H4 (cell line): ENCODE measurements at regions not wholly inside any gene's neighbourhood (a gene's known extent, or its start where the extent isn't known, plus 50 kb on each side); places are given as distances from the start of the nearest gene placed in this dataset.
"Not testable (repeated sequence)": the region's sequence is repeated elsewhere in the genome, so short reads cannot be mapped to it uniquely, and the experiment has no call there.

Experiments
- DNase-seq: peaks from one replicate; pipeline ENCODE4 v3.0.0-alpha.2; 2015; ENCODE audit warnings: low spot score

DNA sequence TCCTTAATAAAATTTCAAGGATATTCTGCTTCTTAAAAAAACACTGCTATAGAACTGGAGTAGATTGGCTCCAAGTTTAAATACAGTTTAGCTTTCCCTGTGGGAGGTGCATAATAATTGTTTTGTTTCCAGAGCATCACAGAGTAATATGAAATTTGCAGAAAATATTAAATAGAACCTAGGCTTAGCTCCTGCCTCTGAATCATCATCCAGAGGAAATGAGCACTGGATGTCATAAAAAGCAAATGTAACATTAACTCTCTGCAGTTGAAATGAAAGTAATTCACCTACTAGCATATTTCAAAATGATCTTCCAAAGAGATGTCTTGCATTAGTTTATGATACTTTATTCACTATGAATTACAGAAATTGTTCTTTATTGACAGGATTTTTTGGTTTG is 769.8 kb downstream of the C12orf50 start:
- DNase-seq: no peak

DNA sequence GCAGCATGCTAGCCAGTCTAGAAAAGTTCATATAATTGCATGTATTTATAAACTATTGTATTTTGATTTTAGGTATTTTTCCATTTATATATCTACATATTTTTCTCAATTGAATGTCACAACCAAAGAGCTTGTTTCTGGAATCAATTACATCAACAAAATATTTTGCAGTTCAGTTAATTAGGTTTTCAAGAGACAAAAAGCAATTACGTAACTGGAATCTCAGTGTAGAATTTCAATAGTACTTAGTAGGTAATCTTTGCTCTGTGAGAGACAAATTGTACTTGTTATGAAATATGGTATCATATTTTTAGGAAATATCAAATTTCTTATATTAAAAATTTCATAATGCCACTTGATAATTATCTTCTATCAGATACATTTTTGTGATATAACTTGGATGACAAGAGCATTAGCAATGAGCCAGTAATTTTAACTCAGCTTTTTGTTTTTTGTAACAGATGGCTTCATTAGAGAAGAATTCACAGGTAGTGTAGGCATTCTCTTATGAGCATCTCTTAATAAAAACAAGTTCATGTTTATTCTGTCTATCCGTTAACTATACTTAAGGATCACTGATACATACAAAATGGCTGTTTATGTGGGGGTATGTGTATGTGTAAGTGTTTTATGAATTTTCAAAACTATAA is 774.7 kb downstream of the C12orf50 start:
- no peak for DNase-seq

DNA sequence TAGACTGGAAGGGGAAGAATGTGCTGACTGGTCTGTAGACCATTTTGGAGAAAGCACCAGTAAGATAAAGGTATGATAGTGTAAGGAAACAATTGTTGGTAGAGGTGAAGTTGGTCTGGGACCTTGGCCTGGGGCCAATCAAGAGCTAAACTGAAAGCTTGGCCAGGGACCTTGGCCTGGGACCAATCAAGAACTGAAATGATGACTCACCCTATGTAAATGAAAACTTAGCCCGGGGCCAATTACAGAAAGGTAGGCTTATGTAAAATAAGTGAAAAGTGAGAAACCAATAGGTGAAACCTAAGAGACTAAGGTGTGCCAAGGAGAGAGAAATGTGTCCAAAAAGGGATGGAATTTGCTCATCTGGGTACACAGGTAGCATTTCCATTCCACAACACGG is 776.0 kb downstream of the C12orf50 start:
- peak; percentile 10 for DNase-seq

DNA sequence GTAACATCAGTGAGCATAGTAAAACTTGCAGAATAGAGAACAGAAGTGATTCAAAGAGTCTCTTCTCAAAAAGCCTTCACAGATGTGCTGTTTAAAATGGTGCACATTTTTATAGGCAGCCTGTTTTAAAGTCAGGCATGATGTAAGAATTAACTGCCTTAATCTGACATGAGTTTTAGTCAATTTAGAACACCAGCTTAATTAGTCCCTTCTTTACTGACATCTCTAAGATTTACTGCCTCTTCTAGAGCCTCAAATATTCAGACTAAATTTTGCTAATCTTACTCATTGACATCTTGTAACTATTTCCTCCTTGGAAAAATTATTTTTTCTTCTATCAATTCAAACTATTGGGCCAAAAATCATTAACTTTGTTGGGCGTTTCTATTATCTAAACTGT is 782.5 kb downstream of the C12orf50 start:
- no peak for DNase-seq

DNA sequence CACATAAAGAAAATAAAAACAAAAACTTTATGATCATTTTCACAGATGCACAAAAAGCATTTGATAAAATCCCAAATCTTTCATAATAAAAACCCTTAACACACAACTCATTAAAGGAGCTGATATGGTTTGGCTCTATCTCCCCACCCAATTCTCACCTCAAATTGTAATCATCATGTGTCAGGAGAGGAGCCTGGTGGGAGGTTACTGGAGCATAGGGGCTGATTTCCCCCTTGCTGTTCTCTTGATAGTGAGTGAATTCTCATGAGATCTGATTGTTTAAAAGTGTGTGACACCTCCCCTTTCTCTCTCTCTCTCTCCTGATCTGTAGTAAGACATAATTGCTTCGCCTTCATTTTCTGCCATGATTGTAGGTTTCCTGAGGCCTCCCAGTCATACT is 790.7 kb downstream of the C12orf50 start:
- DNase-seq: no peak

DNA sequence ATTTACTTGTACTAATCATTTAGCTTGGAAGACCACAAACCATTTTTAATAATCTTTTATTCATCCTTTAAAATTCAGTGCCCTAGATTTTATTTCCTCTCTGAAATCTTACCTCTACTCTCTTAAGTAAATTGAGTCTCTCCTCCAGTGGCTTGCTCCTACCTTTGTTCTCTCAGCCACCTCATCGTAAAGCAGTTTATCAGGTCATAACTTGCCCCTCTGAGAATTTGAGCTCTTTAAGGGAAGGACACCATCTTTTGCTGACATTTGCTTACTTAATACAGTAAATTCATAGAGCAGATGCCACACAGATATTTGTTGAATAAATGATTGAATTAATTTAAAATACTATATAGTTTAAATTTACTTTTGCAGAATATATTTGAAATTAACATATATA is 794.3 kb downstream of the C12orf50 start:
- DNase-seq: no peak

DNA sequence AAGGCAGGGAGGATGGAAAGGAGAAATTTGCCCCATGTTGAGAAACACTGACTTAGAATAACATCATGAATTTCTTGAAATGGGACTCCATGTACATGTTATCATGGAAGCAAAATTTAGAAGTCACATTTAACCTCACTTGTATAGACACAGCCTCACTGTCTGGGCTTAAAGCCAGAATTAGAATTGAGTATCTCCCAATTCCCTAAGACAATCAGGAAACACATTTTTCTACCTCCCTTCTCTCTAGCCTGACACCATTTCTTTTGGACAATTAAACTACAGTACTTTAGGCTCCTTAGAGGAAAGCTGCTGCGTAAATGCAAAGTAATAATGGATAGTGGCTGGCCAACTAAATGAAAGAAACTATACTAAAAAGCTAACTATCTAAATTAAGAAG is 795.5 kb downstream of the C12orf50 start:
- DNase-seq: no peak

DNA sequence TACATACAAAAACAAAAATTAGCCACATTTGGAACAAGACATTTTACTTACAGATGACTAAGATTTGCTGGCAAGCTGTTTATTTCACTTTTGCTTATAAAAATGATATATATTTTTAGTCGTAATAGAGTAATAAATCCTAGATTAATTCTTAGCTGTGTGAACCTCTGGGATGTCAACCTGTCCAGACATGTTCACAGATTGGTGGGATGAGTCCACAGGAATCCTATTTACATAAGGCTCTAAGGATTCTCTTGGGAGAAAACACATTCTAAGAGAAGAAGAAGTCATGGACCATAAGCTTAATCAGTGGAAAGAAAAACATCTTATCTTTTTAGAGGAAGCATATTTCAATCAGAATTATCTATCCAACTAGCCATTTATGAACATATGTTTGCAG is 797.4 kb downstream of the C12orf50 start:
- no peak for DNase-seq

DNA sequence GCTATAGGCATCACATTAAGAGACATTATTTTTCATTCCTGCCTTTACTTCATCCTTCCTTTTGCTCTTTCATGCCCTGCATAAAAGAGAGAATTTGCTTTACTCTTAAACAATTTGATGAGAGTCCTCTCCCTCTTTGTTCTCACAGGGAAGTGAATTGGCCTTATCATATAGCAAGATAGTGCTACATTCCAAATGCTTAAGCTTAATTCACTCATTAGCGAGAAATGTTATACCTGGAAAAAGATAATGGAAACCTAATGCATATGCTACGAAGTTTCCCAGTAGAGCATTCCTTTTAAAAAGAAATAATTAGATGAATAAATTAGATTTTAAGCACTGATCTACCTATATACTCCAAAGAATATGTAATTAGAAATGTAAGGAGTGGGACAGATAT is 798.8 kb downstream of the C12orf50 start:
- DNase-seq: no peak

DNA sequence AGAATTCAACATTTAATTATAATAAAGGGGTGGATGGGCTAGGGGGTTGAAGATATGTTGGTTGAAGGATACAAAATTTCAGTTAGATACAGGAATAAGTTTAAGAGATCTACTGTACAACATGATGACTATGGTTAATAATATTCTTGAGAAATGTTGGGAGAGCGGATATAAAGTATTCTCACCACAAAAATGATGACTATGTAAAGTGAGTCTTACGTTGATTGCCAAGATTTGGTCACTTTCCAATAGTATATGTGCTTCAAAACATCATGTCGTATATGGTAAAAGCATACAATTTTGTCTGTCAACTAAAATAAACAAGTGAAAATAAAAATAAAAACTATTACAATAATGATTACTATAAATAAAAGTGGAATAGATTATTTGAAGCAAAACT is 802.0 kb downstream of the C12orf50 start:
- DNase-seq: no peak

DNA sequence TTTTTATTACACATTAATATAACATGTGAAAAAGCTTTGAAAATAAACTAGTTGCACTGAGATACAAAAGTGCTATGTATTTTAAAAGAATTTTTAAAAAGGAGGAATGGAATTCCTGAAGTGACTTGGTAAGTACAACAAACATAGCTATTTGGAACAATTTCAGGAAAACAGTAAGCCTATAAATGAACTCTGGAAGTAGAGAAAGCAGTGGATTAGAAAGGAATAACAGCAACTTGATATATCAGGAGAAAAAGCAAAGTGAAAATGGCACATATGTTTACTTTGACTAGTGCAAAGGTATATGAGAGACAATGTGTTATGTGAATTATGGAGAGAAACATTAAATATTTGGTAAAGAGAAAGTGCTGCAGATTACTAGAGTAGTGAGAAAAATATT is 811.7 kb downstream of the C12orf50 start:
- DNase-seq: no peak

DNA sequence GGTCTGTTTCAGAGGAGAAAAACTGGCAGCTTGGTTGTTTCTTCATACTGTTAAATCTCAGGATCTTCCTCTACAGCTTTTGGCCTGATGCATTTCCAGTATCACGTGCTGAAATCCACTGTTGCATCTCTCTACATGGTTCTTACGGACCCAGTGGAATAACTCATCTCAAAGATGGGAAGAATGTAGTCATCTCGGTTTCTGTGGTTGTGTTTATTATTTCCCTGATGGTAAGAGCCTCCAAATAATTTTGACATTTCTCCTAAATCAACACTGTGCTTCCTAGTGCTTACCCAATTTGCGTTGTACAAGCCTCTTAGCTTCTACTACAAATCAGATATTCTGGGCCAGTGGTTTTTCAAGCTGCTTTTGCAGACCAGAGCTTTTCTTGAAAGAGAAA is 812.8 kb downstream of the C12orf50 start:
- no peak for DNase-seq

DNA sequence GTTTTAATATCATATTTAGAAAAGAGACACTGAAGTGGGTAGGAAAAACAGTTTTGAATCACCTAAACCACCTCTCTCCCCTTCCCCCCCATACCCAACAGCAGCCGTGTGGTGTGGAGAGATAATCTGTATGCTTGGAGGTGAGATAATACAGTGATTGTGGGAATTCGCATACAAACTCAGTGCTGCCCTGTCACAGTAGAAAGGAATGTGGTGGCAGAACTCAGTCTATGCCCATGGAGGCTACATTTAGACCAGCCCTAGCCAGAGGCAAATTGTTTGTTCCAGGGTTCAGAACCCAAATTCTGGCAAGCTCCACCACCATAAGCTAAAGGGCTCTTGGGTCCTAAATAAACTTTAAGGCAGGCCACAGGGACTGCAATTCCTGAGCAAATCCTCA is 827.0 kb downstream of the C12orf50 start:
- DNase-seq: no peak

DNA sequence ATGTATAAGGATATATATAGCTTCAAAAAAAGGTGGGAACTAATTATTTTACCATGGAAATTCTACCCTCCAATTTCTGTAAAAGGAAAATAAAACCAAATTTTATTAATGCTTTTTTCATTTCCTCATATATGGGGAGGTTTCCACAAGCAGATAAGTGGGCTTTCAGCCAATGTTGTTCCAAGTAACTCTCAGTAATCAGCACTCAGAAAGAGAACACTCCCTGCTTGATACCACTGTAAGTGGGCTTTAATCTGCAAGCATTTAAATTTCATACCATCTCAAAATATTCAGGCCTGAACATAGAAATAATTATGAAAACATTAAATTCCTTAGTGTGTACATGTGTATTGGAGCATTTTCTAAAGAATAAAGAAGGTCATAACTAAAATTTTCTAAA is 827.6 kb downstream of the C12orf50 start:
- DNase-seq: no peak

DNA sequence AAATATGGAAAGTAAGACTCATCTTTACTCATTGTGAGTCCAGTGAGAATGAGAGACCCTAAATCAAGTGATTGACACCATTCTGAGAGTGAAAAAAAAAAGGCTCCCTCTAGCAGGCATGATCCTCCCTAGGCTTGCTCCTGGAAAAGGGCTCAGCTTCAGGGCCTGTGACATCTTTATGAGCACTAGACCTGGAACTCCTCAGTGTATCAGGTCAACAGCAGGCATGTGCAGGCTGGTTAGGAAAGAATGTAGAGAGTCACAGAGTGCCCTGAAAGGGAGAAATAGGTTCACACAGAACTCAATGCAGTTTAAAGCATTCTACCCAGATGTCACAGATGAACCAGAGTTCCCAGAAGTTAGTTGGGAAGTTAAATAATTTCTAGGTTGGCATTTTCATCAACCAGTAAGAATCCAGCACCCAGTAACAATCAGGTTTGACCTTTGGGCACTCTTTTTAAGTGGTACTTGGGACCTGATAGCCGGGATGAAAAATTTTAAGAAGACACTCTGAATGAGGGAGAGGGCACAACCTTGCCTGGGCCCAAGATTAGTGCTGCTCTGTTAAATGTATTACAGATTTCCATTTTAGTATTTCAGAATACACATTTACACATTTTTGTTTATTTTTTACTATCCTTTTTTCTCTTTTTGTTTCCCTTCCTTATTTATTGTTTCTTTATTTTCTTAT is 828.8 kb downstream of the C12orf50 start:
- DNase-seq: no peak

DNA sequence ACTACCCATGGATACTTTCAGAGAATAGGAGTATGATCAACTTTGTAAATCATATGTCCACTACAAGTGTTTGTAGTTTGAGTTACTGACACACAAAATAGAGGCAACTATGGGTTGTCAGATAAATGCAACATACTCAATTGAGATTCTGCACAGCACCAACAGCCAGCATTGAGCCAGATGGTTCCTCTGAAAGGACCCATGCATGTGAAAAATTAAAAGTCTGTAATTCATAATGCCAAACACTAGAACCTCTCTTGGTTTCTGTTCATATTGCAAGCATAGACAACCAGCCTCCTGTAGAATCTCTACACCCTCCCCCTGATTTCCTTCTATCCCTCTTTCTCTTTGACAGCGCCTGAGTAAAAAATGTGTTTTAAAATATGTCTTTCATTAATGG is 831.0 kb downstream of the C12orf50 start:
- no peak for DNase-seq

DNA sequence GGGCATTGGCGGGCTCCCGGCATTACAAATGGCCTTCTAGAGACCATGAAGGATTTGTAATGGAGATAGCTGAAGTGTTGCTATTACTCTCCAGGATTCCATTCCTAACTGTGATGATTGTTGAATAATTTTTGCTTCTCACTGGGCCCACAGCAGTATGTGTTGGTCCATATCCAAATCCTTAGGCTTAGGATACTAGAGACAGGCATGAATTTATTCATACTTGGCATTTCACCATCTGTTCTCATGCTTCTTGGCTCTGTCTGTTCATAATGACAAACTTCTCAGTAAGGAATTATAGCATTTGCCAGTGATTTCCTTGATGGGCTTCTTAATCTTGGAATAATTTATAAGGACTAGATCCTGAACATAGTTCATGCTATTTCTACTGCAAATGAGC is 832.9 kb downstream of the C12orf50 start:
- DNase-seq: no peak

DNA sequence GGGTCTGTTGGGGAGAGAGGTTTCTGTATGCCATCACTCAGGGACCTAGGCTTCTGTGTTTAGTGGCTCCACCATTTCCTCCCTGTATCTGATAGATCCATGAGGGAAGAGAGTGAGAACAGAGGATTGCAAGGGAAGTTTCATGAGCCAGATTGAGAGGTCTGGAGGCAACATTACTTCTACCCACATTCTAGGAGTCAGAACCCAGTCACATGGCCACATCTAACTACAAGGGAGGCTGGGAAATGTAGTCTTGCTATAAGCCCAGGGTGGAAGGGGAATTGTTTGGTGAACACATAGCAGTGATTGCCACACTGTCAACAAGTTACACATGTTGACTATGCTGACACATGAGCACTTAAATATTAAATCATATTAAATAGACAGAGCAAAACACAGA is 834.8 kb downstream of the C12orf50 start:
- DNase-seq: not testable (repeated sequence)

DNA sequence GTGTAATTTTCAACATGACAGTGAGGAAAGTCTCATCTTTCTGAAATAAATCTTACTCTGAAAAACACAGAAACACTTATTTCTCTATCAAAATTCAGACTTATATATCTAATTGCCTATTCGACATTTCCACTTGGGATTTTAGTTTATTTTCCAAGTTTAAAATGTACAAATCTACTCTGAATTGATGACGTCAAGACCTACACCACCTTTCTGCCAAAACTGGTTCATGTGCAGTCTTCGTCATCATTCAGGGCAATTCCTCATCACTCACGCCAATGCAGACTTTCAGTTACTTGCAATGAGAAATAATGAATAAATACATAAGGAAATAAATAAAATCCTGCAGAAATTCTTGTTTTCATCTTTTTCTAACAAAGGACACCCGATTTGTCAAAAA is 843.8 kb downstream of the C12orf50 start:
- no peak for DNase-seq

DNA sequence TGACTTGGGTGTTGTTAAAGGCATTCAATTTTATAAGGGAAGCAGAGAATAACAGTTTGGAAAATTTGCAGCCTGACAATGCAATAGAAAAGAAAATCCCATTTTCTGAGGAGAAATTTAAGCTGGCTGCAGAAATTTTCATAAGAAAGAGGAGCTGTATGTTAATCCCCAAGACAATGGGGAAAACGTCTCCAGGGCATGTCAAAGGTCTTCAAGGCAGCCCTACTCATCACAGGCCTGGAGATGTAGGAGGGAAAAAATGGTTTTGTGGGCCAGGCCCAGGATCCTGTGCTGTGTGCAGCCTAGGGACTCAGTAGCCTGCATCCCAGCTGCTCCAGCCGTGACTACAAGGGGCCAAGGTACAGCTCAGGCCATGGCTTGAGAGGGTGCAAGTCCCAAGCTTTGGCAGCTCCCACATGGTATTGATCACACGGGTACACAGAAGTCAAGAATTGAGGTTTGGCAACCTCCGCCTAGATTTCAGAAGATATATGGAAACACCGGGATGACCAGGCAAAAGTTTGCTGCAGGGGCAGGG is 846.4 kb downstream of the C12orf50 start:
- DNase-seq: no peak

DNA sequence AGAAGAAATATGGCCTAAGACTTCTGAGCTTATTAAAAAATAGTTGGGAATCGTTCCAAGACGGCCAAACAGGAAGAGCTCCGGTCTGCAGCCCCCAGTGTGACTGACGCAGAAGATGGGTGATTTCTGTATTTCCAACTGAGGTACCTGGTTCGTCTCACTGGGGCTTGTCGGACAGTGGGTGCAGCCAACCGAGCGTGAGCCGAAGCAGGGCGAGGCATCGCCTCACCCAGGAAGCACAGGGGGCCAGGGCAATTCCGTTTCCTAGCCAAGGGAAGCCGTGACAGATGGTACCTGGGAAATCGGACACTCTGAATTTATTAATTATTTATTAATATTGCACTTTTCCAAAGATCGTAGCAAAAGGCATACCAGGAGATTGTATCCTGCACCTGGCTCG is 857.8 kb downstream of the C12orf50 start:
- no peak for DNase-seq

DNA sequence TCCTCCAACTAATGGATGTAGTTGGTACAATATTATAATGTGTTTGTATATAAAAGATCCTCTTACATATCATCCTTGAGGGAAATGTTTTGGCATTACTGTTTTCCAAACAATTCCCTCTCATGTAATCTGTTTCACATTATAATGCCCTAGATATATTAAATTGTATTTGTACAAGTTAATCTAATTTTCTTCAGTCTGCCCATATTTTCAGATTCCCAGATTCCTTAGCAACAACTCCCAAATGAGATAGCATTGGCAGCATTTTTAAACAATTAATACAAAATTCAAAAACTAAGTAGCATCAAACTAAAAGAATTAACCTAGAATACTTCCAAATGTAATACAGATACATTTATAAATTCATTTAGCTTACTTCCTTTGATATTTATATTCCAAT is 860.2 kb downstream of the C12orf50 start:
- no peak for DNase-seq

DNA sequence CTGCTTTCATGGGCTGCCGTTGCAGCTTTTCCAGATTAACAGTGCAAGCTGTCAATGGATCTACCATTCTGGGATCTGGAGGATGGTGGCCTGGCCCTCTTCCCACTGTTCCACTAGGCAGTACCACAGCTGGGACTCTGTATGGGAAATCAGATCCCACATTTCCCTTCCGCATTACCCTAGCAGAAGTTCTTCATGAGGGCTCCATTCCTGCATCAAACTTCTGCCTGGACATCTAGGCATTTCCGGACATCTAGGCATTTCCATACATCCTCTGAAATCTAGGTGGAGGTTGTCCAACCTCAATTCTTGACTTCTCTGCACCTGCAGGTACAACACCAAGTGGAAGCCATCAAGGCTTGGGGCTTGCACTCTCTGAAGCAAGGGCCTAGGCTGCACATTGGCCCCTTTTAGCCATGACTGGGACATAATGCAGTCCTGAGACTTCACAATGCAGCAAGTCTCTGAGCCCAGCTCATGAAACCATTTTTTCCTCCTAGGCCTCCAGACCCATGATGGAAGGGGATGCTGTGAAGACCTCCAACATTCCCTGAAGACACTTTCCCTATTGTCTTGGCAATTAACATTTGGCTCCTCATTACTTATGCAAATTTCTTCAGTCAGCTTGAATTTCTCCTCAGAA is 863.3 kb downstream of the C12orf50 start:
- DNase-seq: no peak
